ENCODE measurements at regions not wholly inside any gene's neighbourhood (a gene's known extent, or its start where the extent isn't known, plus 50 kb on each side); places are given as distances from the start of the nearest gene placed in this dataset.

- no peak for TF ChIP-seq POLR2A (IDR thresholded peaks at IDR 0.05; ENCODE audit: low read depth, low read length)
- no peak for TF ChIP-seq POLR2AphosphoS5 (IDR thresholded peaks at IDR 0.05; ENCODE audit: low read depth, low read length)
These were observed 191.9 kb downstream of the TFAP2C start for GRCh38 chr20:56820984-56821383.
